ENCODE measurements at regions not wholly inside any gene's neighbourhood (a gene's known extent, or its start where the extent isn't known, plus 50 kb on each side); places are given as distances from the start of the nearest gene placed in this dataset.

DNA sequence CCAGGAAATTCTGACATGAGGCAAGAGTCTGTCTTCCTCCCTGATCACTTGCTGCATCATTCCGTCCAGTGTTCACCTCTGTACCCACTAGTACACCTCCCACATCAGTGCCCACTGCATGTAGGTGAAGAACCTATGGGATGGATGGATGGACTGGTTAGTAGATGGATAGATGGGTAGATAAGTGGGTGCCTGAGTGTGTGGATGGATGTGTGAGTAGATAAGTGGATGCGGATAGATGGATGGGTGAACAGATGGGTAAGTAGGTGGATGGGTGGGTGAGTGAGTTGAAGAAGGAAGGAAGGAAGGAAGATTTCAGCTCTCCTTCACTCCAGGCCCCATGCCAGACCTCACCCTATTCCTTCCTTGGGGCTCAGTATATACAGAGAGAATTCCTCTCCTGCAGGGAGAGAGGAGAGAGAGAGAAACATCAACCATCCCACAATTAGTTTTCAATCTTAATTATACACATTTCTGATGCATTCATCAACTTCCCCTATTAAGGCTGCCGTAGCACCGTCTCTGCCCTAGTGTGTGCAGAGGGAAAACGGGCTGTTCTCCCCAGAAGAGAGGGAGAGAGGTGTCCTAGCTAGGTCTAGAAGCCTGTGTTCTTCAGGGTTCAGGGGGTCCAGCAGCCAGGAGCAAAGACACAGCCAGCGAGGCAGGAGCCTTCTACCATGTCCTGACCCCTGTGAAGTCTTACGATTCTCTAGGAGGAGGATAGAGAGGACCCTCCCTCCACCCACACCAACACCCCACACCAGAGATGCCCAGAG, 125.3 kb downstream of the BUD13 start:
- H3K4me3 ChIP-seq (ENCODE audit: low read length) = no peak overlapping the region
- DNase-seq (ENCODE audit: low read depth, low spot score) = no peak

DNA sequence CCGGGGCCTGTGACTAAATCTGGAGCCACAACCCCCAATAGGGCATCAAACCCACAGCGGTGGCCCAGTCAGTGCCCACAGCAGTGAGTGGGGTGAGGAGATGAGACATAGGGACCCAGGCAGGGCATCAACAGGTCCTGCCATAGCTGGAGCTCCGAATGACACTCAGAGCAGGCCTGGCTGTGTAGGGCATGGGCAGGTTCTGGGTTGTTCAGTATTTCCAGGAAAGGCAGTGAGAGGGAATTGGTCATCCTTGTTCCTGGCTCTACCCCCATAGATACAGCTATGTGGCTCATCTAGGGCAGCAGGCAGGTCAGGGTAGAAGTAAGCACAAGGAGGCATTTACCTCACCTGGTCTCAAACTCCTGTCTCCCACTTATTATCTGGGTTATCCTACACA, 126.6 kb downstream of the BUD13 start:
- H3K4me3 ChIP-seq (ENCODE audit: low read length) = no peak overlapping the region
- no peak for DNase-seq (ENCODE audit: low read depth, low spot score)

GRCh38 chr11:116644941-116645305, 127.9 kb downstream of the BUD13 start:
- no peak for DNase-seq (ENCODE audit: low read depth, low spot score)
- no peak overlapping the region for H3K4me3 ChIP-seq (ENCODE audit: low read length)

DNA sequence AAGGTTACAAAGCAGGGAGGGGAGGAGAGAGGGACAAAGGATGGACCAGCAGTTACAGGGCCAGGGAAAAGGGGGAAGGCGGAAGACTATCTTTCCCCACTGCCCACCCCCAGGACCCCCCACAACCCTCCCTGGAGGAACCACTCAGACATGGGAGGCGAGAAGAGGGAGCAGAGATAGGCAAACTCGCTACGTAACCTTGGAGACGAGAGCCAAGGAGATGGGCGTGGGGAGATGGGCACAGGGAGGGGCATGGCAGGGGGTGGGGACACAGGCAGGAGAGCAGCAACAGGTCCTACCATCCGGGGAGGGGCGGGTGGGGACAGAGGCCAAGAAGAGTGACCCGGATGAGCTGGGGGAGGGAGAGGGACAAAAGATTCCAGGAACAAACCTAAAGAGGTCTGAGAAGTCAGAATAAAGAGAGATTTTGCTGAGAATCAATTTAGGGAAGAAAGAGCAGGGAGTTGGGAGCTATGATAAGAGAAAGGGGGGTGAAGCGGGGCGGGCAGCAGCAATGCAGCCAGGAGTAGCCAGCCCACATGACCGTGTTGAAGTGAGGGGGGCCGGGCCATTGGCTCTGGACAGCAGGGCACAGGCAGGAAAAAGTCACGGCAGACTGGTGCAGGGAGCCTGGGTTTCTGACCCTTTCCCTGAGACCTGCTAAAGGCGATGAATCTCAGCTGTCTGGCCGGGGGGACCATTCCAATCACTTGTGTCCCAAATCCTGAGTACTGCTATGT, 128.4 kb downstream of the BUD13 start:
- no peak overlapping the region for H3K4me3 ChIP-seq (ENCODE audit: low read length)
- no peak for DNase-seq (ENCODE audit: low read depth, low spot score)

DNA sequence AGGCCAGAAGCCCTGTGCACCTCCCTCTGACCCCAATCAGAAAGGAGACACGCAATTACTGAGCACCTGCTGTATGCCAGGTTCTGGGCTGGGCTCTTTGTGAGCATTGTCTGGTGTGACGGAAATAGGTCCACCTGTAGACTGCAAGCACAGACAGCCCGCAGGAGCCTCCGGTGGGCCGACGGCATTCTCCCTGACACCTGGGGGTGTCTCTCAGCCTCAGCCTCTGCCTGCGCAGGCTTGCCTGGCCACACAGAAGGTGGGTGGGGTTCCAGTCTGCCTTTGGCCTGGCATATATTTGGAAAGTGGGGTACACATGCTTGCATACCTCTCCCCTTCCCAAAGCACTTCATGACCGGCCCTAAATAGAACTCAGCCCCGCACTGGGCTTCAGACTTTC, 129.3 kb downstream of the BUD13 start:
- H3K4me3 ChIP-seq (ENCODE audit: low read length) = no peak overlapping the region
- no peak for DNase-seq (ENCODE audit: low read depth, low spot score)

DNA sequence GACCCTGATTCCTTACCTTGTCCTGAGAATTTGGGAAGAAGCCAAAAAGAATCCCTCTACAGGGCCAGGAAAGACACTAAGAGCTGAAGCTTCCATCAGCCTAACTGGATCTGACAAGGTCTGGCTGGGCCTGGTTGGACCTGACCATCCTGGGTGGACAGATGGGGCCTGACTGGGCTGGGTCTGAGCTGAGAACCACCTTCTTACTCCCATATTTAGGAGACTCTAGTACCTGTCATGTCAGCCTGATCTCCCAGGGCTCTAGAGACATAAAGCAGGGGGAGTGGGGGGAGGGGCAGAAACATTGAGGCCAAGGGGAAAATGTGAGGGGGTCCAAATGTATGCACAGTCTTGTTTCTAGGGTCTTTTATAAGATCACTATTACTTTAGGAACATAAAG, 129.9 kb downstream of the BUD13 start:
- DNase-seq (ENCODE audit: low read depth, low spot score) = no peak
- H3K4me3 ChIP-seq (ENCODE audit: low read length) = no peak overlapping the region

- no peak for DNase-seq (ENCODE audit: low read depth, low spot score)
- no peak overlapping the region for H3K4me3 ChIP-seq (ENCODE audit: low read length)
Measured at GRCh38 chr11:116642481-116642880, 130.3 kb downstream of the BUD13 start.

- DNase-seq (ENCODE audit: low read depth, low spot score) = no peak
- H3K4me3 ChIP-seq (ENCODE audit: low read length) = no peak overlapping the region
Measured at GRCh38 chr11:116641561-116642045, 131.2 kb downstream of the BUD13 start.

DNA sequence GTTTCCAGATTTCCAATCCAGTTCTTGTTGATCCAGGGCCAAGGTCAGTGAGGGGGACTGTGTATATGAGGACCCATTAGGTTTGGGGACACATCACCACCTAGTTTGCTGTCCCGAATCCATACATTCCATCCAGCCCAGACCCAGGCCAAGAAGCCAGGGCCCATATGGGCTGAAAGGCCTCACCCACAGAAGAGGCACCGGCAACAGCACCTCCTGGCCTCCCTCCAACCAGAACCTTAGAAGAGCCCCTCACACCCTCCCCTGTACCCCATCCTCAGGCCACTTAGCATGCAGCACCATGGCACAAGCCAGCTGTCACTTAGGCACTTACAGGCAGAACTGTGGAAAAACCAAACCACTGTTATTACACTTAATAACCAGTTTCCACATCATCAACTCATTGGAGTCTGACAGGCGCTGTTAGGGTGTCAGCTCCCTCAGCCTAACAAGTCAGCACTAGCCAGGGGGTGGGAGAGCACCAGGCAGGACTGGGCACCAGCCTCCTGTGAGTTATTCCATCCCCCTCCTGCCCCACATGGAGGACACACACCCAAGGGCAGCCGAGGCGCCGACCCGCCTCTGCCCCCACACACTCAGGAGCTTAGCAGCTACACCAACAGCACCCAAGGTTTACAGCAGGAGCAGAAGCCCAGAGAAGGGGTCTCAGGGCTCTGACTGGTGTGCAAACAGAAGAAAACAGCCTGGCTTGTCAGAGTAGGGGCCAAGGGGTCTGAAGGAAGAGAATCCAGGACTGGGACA, 132.0 kb downstream of the BUD13 start:
- DNase-seq (ENCODE audit: low read depth, low spot score) = no peak
- no peak overlapping the region for H3K4me3 ChIP-seq (ENCODE audit: low read length)

GRCh38 chr11:116638463-116638862, 134.3 kb downstream of the BUD13 start:
- DNase-seq (ENCODE audit: low read depth, low spot score) = no peak
- no peak overlapping the region for H3K4me3 ChIP-seq (ENCODE audit: low read length)

- H3K4me3 ChIP-seq (ENCODE audit: low read length) = no peak overlapping the region
- no peak for DNase-seq (ENCODE audit: low read depth, low spot score)
Measured at GRCh38 chr11:116637766-116638165, 135.0 kb downstream of the BUD13 start.

GRCh38 chr11:116636341-116636929, 136.4 kb downstream of the BUD13 start:
- H3K4me3 ChIP-seq (ENCODE audit: low read length) = no peak overlapping the region
- DNase-seq (ENCODE audit: low read depth, low spot score) = no peak

GRCh38 chr11:116631201-116631600, 141.6 kb downstream of the BUD13 start:
- no peak for DNase-seq (ENCODE audit: low read depth, low spot score)
- H3K4me3 ChIP-seq (ENCODE audit: low read length) = no peak overlapping the region

- DNase-seq (ENCODE audit: low read depth, low spot score) = no peak
- H3K4me3 ChIP-seq (ENCODE audit: low read length) = no peak overlapping the region
Measured at GRCh38 chr11:116618461-116618860, 154.3 kb downstream of the BUD13 start.

GRCh38 chr11:116615211-116615865, 157.4 kb downstream of the BUD13 start:
- DNase-seq (ENCODE audit: low read depth, low spot score) = no peak
- H3K4me3 ChIP-seq (ENCODE audit: low read length) = no peak overlapping the region

- no peak overlapping the region for H3K4me3 ChIP-seq (ENCODE audit: low read length)
- DNase-seq (ENCODE audit: low read depth, low spot score) = no peak
Measured at GRCh38 chr11:116614306-116615210, 158.2 kb downstream of the BUD13 start.

DNA sequence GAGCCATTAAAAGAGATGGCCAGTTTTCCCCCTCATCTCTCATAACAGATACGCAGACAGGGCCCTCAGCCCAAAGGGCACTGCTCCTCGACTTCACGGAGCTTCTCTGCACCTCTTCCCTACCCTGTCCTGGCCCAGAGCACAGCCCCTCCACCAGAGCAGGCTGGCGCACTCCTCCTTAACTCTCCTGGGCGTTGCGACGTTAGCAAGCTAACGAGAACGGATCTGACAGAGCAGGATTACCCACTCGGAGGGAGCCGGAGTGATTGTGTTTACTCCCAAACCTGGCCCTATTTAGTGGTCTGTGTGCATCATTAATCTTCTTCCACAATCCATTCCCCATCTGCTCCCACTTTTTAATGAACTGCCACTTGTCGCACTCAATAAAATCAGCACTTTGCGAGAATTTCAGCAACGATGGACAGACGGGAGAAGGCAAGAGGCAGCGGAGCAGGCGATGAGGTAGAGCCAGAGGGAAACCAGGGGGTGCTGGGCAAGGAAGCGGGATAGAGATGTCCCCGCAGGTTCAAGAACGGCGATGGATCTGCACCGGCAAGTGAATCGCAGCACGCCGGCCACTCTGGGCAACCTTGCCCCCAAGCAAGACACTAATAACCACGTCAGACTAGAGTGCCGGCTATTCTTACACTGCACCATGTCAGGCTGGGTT, 159.4 kb downstream of the BUD13 start:
- H3K4me3 ChIP-seq (ENCODE audit: low read length) = no peak overlapping the region
- no peak for DNase-seq (ENCODE audit: low read depth, low spot score)

All from Jurkat, Clone E6-1 (cell line).